SK-N-SH treated with all-trans-retinoic acid at 6 μM for 48 hours (cell line): ENCODE measurements at regions not wholly inside any gene's neighbourhood (a gene's known extent, or its start where the extent isn't known, plus 50 kb on each side); places are given as distances from the start of the nearest gene placed in this dataset.

Source experiments
- ATAC-seq: fragments of 200-7000 bp; cut with Tn5 transposase; 3 replicates; pipeline ENCODE4 v1.9.1; 2020; ENCODE audit warnings: mild to moderate bottlenecking, moderate library complexity
- ARNTL ChIP-seq: fragments of 450-650 bp; formaldehyde crosslinking; IDR thresholded peaks from 2 replicates; pipeline ENCODE4 v1.5.0; 2020; ENCODE audit warnings: low read depth, mild to moderate bottlenecking, moderate library complexity, borderline replicate concordance
- BACH2 ChIP-seq: fragments of 250-450 bp; sonication (Bioruptor Pico); IDR thresholded peaks from 2 replicates; pipeline ENCODE4 v1.9.0; 2021; ENCODE audit warnings: mild to moderate bottlenecking, borderline replicate concordance
- ESRRG ChIP-seq: fragments of 250-450 bp; sonication (Bioruptor Pico); IDR thresholded peaks from 2 replicates; pipeline ENCODE4 v1.6.1; 2021; ENCODE audit warnings: mild to moderate bottlenecking
- GLIS3 ChIP-seq: fragments of 250-450 bp; sonication (Bioruptor Pico); IDR thresholded peaks from 2 replicates; pipeline ENCODE4 v1.5.0; 2020; ENCODE audit warnings: mild to moderate bottlenecking, moderate library complexity
- ISL1 ChIP-seq: fragments of 250-450 bp; sonication (Bioruptor Pico); IDR thresholded peaks from 2 replicates; pipeline ENCODE4 v2.1.2; 2022; ENCODE audit warnings: mild to moderate bottlenecking, moderate library complexity
- OSR1 ChIP-seq: fragments of 250-450 bp; sonication (Bioruptor Pico); IDR thresholded peaks from 2 replicates; pipeline ENCODE4 v1.8.0; 2022; ENCODE audit warnings: moderate library complexity, mild to moderate bottlenecking, inconsistent platforms
- PATZ1 ChIP-seq: fragments of 250-450 bp; sonication (Bioruptor Pico); IDR thresholded peaks from 2 replicates; pipeline ENCODE4 v1.8.0; 2020; ENCODE audit warnings: mild to moderate bottlenecking, moderate library complexity, borderline replicate concordance
- POU6F1 ChIP-seq: fragments of 250-450 bp; sonication (Bioruptor Pico); IDR thresholded peaks from 2 replicates; pipeline ENCODE4 v1.8.0; 2021; ENCODE audit warnings: low read depth, mild to moderate bottlenecking, moderate library complexity, borderline replicate concordance
- PPARA ChIP-seq: fragments of 250-450 bp; sonication (Bioruptor Pico); IDR thresholded peaks from 2 replicates; pipeline ENCODE4 v1.5.0; 2020; ENCODE audit warnings: mild to moderate bottlenecking, borderline replicate concordance
- RARB ChIP-seq: fragments of 250-450 bp; sonication (Bioruptor Pico); IDR thresholded peaks from 2 replicates; pipeline ENCODE4 v1.8.0; 2021; ENCODE audit warnings: mild to moderate bottlenecking, moderate library complexity
- SNAI2 ChIP-seq: fragments of 250-450 bp; sonication (Bioruptor Pico); IDR thresholded peaks from 2 replicates; pipeline ENCODE4 v1.5.0; 2020; ENCODE audit warnings: mild to moderate bottlenecking, moderate library complexity
- TCF4 ChIP-seq: fragments of 250-450 bp; sonication (Bioruptor Pico); IDR thresholded peaks from 2 replicates; pipeline ENCODE4 v1.8.0; 2021; ENCODE audit warnings: mild to moderate bottlenecking, moderate library complexity, borderline replicate concordance
- TOX ChIP-seq: fragments of 250-450 bp; sonication (Bioruptor Pico); IDR thresholded peaks from 2 replicates; pipeline ENCODE4 v1.8.0; 2021; ENCODE audit warnings: mild to moderate bottlenecking, moderate library complexity, borderline replicate concordance
- ZC3H10 ChIP-seq: fragments of 250-450 bp; sonication (Bioruptor Pico); IDR thresholded peaks from 2 replicates; pipeline ENCODE4 v1.5.1; 2021; ENCODE audit warnings: mild to moderate bottlenecking, moderate library complexity
- ZFP3 ChIP-seq: fragments of 250-450 bp; sonication (Bioruptor Pico); IDR thresholded peaks from 2 replicates; pipeline ENCODE4 v1.5.0; 2020; ENCODE audit warnings: mild to moderate bottlenecking, moderate library complexity
- ZNF565 ChIP-seq: fragments of 450-650 bp; formaldehyde crosslinking; conservative IDR thresholded peaks from 2 replicates; pipeline ENCODE4 v1.5.0; 2020; ENCODE audit warnings: low read depth, mild to moderate bottlenecking, moderate library complexity
- ZNF70 ChIP-seq: fragments of 450-650 bp; formaldehyde crosslinking; IDR thresholded peaks from 2 replicates; pipeline ENCODE4 v1.5.0; 2020; ENCODE audit warnings: mild to moderate bottlenecking, moderate library complexity
- ZNF8 ChIP-seq: fragments of 450-650 bp; formaldehyde crosslinking; IDR thresholded peaks from 2 replicates; pipeline ENCODE4 v1.5.0; 2020; ENCODE audit warnings: mild to moderate bottlenecking, moderate library complexity
- TF ChIP-seq, protein P1 (sequence below): fragments of 250-450 bp; sonication (Bioruptor Pico); IDR thresholded peaks from 2 replicates; pipeline ENCODE4 v1.5.1; 2021; ENCODE audit warnings: mild to moderate bottlenecking, moderate library complexity
- TF ChIP-seq, protein P2 (sequence below): fragments of 250-450 bp; sonication (Bioruptor Pico); IDR thresholded peaks from 2 replicates; pipeline ENCODE4 v1.5.0; 2020; ENCODE audit warnings: mild to moderate bottlenecking, moderate library complexity

GRCh38 chr16:86429663-86430062 is 80.7 kb upstream of the FOXF1 start:
- no peak for ATAC-seq
- TF ChIP-seq ZNF8 (CRISPR knock-in tag) (no peak), ZFP3 (CRISPR knock-in tag) (no peak), BACH2 (CRISPR knock-in tag) (no peak), ESRRG (CRISPR knock-in tag) (no peak), POU6F1 (CRISPR knock-in tag) (no peak), TCF4 (no peak), ZNF70 (CRISPR knock-in tag) (no peak), TOX (CRISPR knock-in tag) (no peak), SNAI2 (no peak), ZC3H10 (CRISPR knock-in tag) (no peak), ISL1 (CRISPR knock-in tag) (no peak), ZNF565 (CRISPR knock-in tag) (no peak)
- TF ChIP-seq, protein P1, sequence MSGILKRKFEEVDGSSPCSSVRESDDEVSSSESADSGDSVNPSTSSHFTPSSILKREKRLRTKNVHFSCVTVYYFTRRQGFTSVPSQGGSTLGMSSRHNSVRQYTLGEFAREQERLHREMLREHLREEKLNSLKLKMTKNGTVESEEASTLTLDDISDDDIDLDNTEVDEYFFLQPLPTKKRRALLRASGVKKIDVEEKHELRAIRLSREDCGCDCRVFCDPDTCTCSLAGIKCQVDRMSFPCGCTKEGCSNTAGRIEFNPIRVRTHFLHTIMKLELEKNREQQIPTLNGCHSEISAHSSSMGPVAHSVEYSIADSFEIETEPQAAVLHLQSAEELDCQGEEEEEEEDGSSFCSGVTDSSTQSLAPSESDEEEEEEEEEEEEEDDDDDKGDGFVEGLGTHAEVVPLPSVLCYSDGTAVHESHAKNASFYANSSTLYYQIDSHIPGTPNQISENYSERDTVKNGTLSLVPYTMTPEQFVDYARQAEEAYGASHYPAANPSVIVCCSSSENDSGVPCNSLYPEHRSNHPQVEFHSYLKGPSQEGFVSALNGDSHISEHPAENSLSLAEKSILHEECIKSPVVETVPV (CRISPR knock-in tag) = no peak
- TF ChIP-seq, protein P2, sequence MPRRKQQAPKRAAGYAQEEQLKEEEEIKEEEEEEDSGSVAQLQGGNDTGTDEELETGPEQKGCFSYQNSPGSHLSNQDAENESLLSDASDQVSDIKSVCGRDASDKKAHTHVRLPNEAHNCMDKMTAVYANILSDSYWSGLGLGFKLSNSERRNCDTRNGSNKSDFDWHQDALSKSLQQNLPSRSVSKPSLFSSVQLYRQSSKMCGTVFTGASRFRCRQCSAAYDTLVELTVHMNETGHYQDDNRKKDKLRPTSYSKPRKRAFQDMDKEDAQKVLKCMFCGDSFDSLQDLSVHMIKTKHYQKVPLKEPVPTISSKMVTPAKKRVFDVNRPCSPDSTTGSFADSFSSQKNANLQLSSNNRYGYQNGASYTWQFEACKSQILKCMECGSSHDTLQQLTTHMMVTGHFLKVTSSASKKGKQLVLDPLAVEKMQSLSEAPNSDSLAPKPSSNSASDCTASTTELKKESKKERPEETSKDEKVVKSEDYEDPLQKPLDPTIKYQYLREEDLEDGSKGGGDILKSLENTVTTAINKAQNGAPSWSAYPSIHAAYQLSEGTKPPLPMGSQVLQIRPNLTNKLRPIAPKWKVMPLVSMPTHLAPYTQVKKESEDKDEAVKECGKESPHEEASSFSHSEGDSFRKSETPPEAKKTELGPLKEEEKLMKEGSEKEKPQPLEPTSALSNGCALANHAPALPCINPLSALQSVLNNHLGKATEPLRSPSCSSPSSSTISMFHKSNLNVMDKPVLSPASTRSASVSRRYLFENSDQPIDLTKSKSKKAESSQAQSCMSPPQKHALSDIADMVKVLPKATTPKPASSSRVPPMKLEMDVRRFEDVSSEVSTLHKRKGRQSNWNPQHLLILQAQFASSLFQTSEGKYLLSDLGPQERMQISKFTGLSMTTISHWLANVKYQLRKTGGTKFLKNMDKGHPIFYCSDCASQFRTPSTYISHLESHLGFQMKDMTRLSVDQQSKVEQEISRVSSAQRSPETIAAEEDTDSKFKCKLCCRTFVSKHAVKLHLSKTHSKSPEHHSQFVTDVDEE (CRISPR knock-in tag) = no peak

GRCh38 chr16:86430814-86431213 is 79.5 kb upstream of the FOXF1 start:
- no peak for ATAC-seq
- no peak for TF ChIP-seq ZNF565 (CRISPR knock-in tag)
- no peak for TF ChIP-seq ZC3H10 (CRISPR knock-in tag)
- TF ChIP-seq TCF4 = no peak
- TF ChIP-seq PATZ1 (CRISPR knock-in tag) = no peak
- TF ChIP-seq ZNF70 (CRISPR knock-in tag) = no peak
- no peak for TF ChIP-seq ARNTL (CRISPR knock-in tag)
- no peak for TF ChIP-seq RARB (CRISPR knock-in tag)
- TF ChIP-seq ZFP3 (CRISPR knock-in tag) = no peak
- no peak for TF ChIP-seq POU6F1 (CRISPR knock-in tag)

DNA sequence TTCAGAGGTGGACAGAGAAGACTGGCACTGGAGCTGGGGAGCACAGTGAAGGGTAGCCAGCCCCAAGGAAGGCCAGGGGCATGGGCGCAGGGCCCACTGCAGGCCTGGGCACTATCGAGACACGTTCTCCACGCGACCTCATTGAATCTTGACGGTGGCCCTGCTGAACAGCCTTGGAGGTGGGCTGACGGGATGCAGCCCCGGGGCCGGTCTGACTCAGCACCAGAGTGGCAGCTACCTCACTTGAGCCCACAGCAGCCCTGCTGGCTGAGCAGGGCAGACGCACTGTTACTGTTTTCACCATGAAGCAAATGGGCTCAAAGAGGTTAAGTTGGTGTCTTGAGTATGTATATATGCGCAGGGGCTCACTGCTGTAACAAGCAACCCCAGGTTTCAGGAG is 78.8 kb upstream of the FOXF1 start:
- TF ChIP-seq ZC3H10 (CRISPR knock-in tag) (no peak), RARB (CRISPR knock-in tag) (no peak), ZNF565 (CRISPR knock-in tag) (no peak), ARNTL (CRISPR knock-in tag) (no peak), PPARA (CRISPR knock-in tag) (no peak), OSR1 (CRISPR knock-in tag) (no peak), PATZ1 (CRISPR knock-in tag) (no peak), TCF4 (no peak), ZNF70 (CRISPR knock-in tag) (no peak), GLIS3 (CRISPR knock-in tag) (no peak)
- no peak for ATAC-seq
